ENCODE measurements at regions not wholly inside any gene's neighbourhood (a gene's known extent, or its start where the extent isn't known, plus 50 kb on each side); places are given as distances from the start of the nearest gene placed in this dataset.

DNA sequence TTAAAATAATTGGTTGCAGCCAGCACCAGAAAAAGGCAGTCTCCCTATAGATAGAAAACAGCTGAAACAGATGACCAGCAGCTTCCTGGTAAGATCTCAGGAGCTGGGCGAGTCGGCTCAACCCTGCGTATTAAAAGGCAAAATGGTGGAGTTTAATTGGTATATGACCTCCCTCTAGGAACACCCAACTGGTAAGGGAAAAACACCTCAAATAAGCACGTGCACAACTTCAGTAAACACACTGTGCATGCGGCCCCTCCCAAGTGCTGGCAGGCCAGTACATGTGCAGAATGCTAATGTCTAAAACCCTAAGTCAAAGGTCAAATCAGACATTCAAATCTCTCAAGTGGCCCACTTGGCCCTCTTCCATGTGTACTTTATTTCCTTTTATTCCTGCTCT is 103.2 kb upstream of the PDE5A start:
- in situ Hi-C loops (cut with HindIII; ENCODE audit: low pct_unique_long_range_greater_than_20kb, low sequenced_read_pairs), result no loop called here
- no peak for DNase-seq (ENCODE audit: low read depth)

DNA sequence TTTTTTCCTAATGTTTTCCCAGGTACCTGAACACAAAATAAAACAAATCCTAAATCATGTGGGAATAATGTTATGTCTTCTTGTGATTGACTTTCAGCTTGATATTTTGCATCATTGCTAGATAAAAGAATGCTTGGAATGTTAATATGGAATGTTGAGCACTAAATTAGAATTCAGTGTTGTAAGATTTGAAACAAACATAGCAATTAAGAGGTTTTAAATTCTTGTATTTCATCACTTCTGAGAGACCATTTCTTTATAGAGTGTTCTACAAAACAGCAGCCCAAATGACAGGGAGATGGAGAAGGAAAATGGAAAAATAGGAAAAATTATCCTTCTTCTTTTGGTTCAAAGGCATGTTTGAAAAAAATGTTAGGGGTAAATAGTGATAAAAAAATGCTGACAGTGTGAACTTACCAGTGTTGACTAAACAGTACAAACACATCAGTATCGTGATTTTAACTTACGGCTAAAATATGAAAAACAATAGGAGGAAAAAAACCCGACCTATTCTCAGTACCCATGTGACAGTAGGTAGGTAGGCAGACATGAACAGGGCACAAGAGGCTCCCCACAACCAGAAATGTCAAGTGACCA is 102.6 kb upstream of the PDE5A start:
- no peak for DNase-seq (ENCODE audit: low read depth)
- in situ Hi-C loops (cut with HindIII; ENCODE audit: low pct_unique_long_range_greater_than_20kb, low sequenced_read_pairs), result no loop called here

DNA sequence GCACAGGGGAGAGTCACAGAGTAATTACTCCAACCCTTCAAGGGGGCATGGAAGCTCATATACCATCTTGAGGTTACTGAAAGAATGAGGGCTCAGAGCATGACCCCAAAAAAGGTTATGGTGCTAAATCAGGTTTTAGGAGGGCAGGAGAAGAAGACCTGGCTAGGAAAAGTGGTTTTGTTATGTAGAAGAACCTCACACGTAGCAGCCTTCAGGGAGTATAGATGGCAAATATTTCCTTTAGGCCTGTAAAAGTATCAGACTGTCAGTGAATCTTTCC is 102.0 kb upstream of the PDE5A start:
- in situ Hi-C loops (cut with HindIII; ENCODE audit: low pct_unique_long_range_greater_than_20kb, low sequenced_read_pairs), result no loop called here
- DNase-seq (ENCODE audit: low read depth), result no peak

DNA sequence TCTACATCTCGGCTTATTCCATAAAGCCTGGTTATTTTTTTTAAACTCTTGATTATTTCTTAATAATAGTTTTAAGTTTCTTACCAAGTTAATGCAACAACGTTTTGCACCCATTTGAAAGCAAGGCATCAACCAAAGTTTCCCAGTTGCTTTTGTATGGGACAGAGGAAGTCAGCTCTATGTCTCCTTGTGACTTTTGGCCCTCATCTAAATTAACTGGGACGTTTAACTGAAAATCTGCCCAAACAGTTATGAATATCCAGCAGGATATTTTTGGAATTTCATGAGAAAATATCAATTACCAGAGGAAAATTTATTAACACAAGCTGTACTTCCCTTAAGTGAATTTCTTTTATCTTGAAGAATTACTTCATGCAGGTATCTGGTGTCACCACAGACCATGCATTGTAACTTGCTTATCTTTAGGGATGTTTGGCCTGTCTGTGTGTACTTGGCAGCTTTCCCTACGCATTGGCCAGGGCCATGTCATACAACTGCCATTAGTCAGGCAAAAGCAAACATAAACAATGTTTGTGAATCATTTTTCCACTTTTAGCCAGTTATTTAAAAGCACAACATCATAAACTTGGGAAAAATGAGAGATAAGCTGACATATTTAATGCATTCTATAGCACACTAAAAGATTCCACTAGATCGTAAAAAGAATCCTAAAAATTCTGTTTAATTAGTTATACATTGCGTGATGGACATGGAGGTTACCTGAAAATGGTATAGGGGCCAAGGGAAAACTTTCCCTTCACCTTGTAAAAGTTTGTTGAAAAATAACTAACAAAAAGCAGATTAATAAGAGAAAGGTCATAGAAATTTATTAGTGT is 101.4 kb upstream of the PDE5A start:
- DNase-seq (ENCODE audit: low read depth), result peak; percentile 55
- in situ Hi-C loops (cut with HindIII; ENCODE audit: low pct_unique_long_range_greater_than_20kb, low sequenced_read_pairs), result no loop called here

DNA sequence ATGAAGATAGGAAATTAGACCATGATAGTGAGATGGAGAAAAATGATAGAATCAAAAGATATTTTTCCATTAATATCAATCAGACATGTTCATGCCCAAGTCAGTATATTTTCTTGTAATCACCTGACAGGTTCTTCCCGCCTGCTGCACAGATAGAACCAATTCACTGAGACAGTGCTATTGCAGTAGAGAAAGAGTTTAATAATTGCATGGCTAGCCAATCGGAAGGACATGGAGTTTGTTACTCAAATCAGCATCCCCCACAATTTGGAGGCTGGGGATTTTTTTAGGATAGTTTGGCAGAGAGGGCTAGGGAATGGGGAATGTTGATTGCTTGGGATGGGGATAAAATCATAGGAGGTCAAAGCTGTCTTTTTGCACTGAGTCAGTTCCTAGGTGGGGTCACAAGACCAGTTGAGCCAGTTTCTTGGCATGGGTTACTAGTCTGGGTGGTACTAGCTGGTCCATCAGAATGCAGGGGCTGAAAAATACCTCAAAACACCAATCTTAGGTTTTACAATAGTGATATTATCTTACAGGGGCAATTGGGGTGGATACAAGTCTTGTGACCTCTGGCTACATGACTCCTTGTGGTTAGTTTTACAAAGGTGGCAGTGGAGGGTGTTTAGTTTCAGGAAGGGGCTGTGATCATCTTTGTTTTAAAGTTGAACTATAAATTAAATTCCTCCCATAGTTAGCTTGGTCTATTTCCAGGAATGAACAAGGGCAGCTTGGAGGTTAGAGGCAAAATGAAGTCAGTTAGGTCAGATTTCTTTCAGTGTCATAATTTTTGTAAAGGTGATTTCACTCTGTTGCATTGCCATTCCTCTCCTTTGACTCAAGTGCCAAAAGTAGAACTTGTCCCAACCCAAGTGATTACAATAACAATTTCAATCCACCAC is 100.3 kb upstream of the PDE5A start:
- peak; percentile 39 for DNase-seq (ENCODE audit: low read depth)
- in situ Hi-C loops (cut with HindIII; ENCODE audit: low pct_unique_long_range_greater_than_20kb, low sequenced_read_pairs), result no loop called here

DNA sequence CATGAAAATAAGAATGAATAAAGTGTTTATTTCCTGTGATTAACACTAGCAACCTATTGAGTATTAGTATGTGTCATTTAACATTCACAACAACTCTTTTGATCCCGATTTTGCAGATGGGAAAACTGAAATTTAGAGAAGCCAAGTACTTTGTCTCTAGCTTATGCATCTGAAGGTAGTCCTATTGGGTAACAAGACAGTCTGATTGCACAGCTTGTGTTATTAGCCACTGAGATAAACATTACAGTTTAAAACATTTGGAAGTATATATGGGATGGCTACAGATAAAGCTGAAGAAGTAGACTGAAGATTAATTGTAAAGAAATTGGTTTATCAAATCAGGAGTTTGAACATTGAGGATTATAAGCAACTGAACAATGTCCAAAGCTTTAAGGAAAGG is 99.6 kb upstream of the PDE5A start:
- in situ Hi-C loops (cut with HindIII; ENCODE audit: low pct_unique_long_range_greater_than_20kb, low sequenced_read_pairs), result no loop called here
- DNase-seq (ENCODE audit: low read depth), result no peak

DNA sequence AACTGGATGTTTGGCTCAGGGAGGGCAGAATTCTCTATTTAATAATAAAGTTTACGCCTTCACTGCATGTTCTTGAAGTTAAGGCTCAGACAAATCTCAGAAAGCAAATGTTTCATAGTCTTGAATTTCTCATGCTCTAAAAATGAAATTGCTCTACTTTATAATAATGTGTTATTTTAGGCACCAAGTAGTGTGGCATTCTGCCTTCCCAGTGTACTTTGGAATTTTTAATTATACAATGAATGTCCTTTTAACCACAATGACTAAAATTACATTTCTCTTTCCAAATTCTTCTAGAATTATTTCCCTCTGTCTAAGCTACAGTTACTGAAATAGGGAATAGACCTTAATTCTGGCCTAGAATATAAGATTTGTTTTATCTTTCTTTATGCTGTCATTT is 97.9 kb upstream of the PDE5A start:
- DNase-seq (ENCODE audit: low read depth), result no peak
- in situ Hi-C loops (cut with HindIII; ENCODE audit: low pct_unique_long_range_greater_than_20kb, low sequenced_read_pairs), result no loop called here

DNA sequence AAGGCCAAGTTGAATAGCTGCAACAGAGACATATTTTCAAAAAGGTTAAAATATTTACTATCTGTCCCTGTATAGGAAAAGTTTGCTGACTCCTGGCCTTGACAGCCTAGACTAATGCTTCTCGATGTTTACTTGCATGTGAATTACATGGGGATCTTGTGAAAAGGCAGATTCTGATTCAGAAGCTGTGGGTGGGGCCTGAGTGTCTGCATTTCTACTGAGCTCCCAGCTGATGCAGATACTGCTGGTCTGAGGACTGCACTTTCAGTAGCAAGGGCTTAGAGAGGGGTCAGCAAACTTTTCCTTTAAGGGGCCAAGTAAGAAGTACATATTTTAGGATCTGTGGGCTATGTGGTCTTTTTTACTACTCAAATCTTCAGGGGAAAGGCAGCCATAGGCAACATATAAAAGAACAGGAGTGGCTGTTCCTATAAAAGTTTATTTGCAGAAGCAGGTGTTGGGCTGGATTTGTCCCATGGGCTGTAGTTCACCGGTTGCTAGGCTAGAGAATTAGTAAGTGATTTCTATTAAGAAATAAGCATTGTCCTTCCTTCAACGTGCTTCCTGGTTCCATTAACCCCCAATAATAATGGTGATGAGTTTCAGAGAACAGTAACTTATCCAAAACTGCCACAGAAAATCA is 97.2 kb upstream of the PDE5A start:
- in situ Hi-C loops (cut with HindIII; ENCODE audit: low pct_unique_long_range_greater_than_20kb, low sequenced_read_pairs), result no loop called here
- no peak for DNase-seq (ENCODE audit: low read depth)

DNA sequence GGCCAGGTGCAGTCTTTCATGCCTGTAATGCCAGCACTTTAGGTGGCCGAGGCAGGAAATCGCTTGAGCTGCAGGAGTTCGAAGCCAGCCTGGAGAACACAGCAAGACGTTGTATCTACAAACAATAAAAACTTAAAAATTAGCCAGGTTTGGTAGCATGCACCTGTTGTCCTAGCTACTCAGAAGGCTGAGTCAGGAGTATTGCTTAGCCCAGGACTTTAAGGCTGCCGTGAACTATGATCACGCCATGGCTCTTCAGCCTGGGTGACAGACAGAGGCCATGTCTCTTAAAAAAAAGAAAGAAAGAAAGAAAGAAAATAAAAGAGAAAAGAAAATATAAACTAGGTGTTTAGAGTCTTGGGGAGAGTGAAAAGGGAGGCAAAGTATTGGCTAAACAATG is 96.4 kb upstream of the PDE5A start:
- in situ Hi-C loops (cut with HindIII; ENCODE audit: low pct_unique_long_range_greater_than_20kb, low sequenced_read_pairs), result no loop called here
- no peak for DNase-seq (ENCODE audit: low read depth)

DNA sequence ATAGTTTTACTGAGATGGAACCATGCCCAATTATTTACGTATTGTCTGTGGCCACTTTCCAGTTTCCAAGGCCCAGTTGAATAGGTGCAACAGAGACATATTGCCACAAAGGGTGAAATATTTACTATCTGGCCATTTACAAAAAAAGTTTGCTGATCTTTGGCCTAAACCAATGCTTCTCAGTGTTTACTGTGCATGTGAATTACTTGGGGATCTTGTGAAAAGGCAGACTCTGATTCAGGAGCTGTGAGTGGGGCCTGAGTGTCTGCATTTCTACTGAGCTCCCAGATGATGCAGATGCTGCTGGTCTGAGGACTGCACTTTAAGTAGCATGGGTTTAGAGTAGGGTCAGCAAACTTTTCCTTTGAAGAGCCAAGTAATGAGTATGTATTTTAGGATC is 94.1 kb upstream of the PDE5A start:
- in situ Hi-C loops (cut with HindIII; ENCODE audit: low pct_unique_long_range_greater_than_20kb, low sequenced_read_pairs), result no loop called here
- no peak for DNase-seq (ENCODE audit: low read depth)

DNA sequence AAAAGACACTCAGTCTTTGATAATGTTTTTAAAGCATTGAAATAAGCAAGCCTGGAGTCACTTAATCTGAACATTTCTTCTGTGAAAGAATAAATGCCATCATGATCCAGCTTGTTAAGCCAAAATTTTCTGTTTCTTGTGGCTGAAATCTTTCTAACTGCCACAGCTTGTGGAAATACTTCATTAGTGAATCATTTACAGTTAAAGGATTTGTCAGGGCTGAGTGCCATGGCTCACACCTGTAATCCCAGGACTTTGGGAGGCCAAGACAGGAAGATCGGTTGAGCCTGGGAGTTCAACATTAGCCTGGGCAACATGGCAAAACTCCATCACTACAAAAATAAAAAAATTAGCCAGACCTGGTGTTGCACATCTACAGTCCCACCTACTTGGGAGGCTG is 93.3 kb upstream of the PDE5A start:
- no peak for DNase-seq (ENCODE audit: low read depth)
- in situ Hi-C loops (cut with HindIII; ENCODE audit: low pct_unique_long_range_greater_than_20kb, low sequenced_read_pairs), result no loop called here

DNA sequence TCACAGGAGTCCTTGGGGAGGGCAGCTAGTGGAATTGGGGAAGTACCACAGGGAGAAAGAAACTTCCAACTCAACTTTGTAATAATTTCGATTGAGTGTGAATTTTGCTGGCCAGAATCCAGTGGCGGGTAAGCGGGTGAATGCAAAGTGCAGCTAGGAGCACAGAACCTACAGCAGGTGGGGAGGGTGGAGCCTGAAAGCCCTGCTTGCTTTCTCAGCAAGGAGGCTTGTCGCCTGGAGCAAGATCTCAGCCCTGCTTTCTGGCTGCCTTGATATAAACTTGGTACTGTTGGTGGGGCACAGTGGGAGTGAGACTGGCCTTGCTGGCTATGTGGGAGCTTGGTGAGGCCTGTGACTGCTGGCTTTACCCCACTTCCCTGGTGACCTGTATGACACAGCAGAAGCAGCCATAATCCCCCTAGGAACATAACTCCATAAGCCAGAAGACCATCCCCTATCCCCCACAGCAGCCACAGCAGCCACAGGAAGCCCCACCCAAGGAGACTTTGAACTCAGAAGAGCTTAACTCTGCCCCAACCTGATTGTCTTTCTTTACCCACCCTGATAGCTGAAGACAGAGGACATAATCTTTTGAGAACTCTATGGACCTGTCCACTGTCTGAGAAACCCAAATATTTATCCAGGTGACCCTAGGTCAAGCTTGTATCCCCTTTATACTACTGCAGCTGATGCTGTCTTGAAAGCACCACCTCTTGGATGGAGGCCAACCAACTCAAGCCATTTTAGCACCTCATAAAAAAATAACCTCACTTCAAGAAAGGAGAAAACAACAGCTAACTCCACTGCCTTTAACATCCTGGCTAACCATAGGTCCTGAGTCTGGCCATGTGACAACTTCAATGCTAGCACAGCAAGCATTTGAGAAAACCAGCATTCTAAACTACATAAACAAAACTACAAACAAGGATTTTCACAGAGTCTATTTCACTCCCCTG is 87.2 kb upstream of the PDE5A start:
- in situ Hi-C loops (cut with HindIII; ENCODE audit: low pct_unique_long_range_greater_than_20kb, low sequenced_read_pairs), result no loop called here
- DNase-seq (ENCODE audit: low read depth), result no peak

DNA sequence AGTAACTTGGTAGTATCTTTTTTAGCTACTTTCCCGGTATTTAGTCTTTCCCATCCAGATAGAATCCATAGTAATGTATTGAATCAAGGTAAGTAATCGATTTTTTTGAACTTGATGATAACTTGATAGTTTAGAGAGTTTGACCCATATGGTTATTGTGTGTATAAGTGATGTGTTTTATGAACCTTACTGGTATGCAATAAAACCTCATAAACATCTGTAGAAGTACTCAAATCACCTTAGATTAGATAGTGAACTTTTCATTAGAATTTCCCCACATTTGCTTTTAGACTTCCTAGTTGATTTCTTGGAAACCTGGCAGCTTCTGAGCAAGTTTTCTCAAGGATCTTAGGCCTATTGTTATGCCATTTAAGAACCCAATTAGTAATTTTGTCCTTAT is 80.8 kb upstream of the PDE5A start:
- in situ Hi-C loops (cut with HindIII; ENCODE audit: low pct_unique_long_range_greater_than_20kb, low sequenced_read_pairs), result no loop called here
- DNase-seq (ENCODE audit: low read depth), result no peak

DNA sequence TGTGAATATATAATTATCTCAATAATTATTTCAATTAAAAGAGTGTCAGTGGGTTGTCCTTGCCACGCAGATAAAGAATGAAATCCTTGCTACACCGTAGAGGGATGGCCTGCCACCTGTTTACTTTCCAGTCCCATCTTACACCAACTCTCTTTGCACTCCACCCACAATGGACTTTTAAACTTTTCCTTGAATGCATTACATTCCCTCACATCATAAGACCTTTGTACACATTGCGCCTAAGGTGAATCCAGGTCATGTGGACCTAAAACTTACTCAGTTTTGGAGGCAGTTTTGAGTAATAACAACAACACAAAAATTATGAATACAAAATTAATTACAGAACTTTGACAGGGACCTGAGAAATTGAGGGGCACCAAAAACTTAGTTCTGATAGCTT is 78.7 kb upstream of the PDE5A start:
- DNase-seq (ENCODE audit: low read depth), result no peak
- in situ Hi-C loops (cut with HindIII; ENCODE audit: low pct_unique_long_range_greater_than_20kb, low sequenced_read_pairs), result no loop called here

DNA sequence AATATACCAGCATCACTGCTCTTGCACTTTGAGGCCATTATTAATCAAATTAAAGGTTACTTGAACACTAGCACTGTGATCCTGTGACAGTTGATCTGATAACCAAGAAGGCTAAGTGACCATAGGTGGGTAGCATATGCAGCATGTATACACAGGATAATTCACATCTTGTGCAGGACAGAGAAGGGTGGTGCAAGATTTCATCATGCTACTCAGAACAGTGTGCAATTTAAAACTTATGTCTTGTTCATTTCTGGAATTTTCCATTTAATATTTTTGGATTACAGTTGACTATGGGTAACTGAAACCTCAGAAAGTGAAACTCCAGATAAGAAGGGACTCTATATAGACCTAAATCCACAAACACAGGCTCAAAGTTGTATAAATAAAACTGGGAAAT is 78.2 kb upstream of the PDE5A start:
- in situ Hi-C loops (cut with HindIII; ENCODE audit: low pct_unique_long_range_greater_than_20kb, low sequenced_read_pairs), result no loop called here
- DNase-seq (ENCODE audit: low read depth), result no peak

DNA sequence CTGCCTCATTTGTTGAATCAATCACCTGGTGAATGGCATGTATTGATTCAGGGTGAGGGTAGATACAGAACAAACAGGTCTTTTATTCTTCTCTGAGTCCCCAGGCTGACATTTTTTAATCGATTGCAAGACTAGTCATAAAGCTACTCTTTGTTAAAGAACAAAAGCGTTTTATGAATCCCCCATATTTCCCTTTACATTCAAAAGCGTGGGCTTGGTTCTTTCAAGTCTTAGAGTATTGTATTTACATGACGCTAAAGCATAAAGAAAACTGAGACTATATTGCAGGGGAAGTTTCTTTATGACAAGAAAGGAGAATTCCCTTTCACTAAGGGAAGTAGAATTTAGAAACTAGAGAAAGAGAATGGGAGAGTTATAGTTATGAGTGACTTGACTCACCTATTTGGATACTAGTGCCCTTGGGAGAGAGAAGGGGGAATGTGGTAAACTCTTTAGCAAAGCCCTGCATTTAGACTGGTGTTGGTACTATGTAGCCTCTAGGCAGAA is 69.3 kb upstream of the PDE5A start:
- DNase-seq (ENCODE audit: low read depth), result no peak
- in situ Hi-C loops (cut with HindIII; ENCODE audit: low pct_unique_long_range_greater_than_20kb, low sequenced_read_pairs), result no loop called here

DNA sequence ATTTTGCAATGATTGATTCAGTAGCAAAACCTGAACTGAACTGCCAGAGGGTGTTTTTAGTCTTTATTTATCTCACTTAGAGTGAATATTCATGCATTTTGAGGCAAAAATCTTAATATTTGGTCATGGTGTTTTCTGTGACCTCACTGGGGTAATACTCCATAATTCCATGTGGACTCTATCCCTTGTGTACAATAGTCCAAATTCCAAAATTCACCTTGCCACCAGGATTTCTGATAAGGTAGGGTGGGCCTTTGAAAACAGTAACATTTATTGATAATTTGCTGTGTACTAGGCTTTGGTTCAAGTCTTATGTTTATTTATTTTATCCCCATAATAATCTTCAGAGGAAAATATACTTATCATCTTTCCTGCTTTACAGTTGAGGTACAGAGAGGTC is 68.4 kb upstream of the PDE5A start:
- DNase-seq (ENCODE audit: low read depth), result no peak
- in situ Hi-C loops (cut with HindIII; ENCODE audit: low pct_unique_long_range_greater_than_20kb, low sequenced_read_pairs), result no loop called here

DNA sequence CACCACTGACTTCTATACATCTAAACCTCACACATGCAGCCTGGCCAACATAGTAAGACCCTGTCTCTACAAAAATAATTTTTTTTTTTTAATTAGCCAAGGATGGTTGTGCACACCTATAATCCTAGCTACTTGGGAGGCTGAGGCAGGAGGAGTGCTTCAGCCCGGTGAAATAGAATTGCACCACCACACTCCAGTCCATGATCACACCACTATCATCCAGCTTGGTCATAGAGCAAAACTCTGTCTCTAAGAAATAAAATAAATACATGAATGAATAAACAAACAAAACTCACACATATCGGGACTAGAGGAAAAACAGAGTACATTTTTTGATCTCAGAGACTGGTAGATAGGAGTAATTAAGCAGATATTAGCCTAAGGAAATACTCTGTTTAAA is 66.6 kb upstream of the PDE5A start:
- in situ Hi-C loops (cut with HindIII; ENCODE audit: low pct_unique_long_range_greater_than_20kb, low sequenced_read_pairs), result no loop called here
- DNase-seq (ENCODE audit: low read depth), result no peak
